Fibroblast of skin of abdomen (primary cell): ENCODE measurements at regions not wholly inside any gene's neighbourhood (a gene's known extent, or its start where the extent isn't known, plus 50 kb on each side); places are given as distances from the start of the nearest gene placed in this dataset.
A peak's percentile ranks its signal among the peaks of the same experiment; 100 is the strongest.
"Not testable (repeated sequence)": the region's sequence is repeated elsewhere in the genome, so short reads cannot be mapped to it uniquely, and the experiment has no call there.

Experiments
- DNase-seq: peaks from one replicate; pipeline ENCODE4 v3.0.0-alpha.2; 2013

DNA sequence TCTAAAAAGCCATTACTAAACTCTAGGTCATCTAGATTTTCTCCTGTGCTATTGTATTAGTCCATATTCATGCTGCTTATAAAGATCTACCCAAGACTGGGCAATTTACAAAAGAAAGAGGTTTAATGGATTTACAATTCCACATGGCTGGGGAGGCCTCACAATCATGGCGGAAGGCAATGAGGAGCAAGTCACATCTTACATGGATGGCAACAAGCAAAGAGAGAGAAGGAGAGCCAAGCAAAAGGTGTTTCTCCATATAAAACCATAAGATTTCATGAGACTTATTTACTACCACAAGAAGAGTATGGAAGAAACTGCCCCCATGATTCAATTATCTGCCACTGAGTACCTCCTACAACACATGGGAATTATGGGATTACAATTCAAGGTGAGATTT, 69.6 kb upstream of the CCDC6 start:
- DNase-seq, result not testable (repeated sequence)

DNA sequence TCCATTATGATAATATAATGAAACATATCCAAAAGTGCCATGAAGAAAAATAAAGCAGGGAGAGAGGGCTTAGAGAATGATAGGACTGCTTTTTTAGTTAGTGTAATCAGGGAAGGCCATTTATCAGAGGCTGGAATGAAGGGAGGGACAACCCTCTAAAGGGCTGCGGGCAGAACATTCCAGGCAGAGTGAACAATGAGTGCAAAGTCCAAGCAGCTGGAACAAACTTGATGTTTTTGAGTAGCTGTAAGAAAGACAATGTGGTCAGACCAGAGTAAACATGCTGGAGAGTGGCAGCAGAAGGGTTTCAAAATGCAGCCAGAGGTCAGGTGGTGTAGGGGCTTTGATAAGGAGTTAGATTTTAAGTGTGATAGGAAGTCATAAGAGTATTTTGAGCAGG, 65.6 kb upstream of the CCDC6 start:
- peak; percentile 9 for DNase-seq

DNA sequence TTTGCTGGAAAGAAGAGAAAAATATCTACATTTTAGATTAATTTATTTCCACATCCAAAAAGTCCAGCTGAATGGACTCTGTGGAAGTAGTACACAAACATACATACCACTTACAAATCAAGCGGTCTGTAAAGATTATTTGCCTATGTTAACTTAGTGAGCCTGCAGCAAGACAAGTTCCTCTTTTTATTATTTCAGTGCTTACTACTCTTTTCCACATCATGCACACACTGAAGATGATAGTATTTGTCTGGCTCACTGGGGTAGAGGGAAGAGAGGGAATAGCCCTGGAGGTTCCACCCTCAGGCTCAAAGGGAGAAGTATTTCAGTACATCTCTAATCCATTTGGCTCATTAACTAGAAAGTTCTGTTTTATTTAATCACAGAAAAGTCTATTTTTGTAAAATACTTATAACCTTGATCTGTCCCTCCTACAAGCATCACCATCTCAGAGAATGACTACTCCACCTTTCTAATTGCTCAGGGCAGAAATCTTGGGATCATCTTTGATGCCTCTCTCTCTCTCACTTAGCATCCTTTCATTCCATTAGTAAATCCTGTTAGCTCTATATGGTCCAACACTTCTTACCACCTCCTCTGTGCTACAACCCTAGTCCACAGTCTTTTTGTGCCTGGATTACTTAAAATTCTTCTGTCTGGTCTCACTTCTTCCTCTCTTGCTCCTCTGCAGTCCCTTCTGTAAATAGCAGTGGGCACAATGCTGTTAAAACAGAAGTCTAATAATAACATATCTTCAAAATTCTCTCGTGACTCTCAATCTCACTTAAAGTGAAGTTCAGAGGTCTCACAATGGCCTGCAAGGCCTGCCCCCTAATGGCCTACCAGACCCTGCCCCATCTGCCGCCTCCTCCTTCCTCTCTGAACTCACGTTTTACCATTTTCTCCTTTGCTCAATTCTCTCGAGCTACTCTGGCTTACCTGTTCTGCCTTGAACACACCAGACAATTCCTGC, 64.3 kb upstream of the CCDC6 start:
- no peak for DNase-seq

DNA sequence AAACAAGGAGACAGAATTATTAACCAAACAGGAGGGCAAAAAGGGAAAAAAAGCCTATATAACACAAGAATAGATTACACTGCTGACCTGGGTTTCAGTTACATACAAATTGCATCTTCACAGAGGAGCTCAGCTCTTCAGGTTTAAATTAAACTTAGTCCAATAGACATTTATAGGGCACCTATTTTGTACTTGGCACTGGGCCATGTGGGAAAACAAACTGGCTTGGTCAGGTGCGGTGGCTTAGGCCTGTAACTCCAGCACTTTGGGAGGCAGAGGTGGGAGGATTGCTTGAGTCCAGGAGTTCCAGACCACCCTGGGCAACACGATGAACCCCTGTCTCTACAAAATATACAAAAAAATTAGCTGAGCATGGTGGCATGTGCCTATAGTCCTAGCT, 62.3 kb upstream of the CCDC6 start:
- no peak for DNase-seq

DNA sequence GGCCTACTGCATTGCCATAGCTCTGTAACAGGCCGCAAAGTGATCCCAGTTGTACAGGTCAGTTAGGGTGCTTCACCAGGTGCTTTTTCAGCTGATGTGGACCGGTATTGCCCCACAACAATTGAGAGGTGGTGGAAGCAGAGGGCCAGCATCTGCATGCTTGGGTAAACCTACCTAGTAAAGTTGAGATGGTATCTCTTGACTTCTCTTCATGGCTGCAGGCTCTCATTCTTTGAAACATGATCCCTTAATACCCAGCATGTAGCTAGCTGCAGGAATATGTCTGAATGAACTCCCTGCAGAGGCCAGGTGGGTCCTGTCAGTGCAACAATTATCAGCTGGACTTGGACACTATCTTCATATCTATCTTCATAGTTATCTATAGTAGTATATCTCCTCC, 60.7 kb upstream of the CCDC6 start:
- no peak for DNase-seq

DNA sequence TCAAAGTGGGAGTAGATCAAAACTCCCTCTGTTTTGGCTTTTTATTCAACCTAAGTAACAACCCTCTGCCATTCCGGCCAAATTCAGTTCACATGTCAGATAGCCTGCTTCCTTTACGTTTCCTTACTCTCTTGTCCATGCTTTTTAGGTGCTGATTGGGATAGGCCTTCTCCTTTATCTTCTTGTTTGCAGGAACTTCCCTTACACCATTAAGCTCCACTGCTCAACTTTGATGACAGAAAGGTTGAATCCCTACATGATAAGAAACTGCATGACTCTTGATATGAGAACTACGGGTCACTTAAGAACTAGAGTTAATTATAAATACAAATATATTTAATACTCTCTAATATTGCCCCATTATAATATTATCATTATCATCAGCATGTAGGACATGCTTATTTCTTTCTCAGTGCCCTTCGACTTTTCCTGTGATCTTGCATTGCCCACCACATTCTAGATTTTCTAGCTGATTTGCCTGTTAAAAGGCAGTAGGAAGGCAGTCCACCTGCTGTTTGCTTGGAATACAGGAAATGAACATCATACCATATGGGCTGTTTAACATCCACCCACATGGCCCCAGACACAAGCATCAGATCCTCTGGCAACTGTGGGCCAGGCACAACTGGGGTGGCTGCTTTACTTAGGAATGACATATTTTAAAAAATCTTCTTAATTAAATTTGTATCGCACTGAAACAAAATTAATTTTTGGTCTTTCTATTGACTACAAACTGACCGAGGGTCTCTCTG, 59.7 kb upstream of the CCDC6 start:
- no peak for DNase-seq

DNA sequence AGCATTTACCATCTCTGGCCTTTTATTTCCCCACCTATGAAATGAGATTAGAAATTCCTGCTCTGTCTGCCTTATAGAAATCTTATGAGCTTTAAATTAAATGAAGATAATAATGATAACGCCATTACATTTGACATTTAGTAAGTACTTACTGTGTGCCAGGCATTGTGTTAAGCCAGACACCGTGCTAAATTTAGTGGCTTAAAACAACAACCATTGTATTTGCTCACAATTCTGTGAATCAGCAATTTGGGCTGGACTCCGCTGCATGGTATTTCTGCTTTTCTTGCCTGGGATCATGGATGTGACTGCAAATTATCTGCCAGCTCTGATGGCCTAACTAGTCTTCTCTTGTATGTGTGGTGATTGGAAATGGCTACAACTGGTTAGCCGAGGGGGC, 56.4 kb upstream of the CCDC6 start:
- no peak for DNase-seq

DNA sequence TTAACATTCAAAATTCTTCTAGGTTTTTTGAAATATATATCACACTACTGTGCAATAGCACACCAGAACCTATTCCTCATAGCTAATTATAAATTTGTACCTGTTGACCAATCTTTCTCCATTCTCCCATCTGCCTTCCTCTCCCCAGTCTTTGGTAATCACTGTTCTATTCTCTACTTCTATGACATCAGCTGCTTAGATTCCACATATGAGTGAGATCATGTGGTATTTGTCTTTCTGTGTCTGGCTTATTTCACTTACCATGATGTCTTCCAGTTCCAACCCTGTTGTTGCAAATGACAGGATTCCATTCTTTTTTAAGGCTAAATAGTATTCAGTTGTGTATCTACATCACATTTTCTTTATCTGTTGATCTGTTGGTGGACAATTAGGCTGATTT, 54.4 kb upstream of the CCDC6 start:
- no peak for DNase-seq

DNA sequence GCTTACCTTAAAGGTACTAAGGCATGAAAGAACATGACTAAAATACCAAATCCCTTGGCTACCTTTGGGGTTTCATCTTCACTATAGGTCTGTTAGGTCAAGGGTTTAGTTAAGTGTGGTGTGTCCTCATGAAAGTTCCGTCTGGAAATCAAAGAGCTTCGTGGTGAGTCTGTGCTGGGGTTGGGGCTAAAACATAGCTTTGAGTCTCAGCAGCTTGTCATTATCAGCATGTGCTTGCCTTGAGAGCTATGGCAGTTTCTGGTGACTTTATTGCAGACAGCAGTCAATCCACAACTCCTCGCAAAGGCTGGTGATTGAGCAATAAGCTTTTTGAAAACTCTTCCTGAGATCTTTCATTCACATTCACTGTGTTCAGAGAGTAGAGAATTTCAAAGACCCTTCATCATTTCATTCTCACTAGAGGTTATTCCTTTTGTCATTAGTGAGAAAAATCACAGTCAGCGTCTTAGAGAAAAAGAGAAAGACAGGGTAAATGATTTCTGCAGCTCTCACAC, 53.2 kb upstream of the CCDC6 start:
- no peak for DNase-seq

DNA sequence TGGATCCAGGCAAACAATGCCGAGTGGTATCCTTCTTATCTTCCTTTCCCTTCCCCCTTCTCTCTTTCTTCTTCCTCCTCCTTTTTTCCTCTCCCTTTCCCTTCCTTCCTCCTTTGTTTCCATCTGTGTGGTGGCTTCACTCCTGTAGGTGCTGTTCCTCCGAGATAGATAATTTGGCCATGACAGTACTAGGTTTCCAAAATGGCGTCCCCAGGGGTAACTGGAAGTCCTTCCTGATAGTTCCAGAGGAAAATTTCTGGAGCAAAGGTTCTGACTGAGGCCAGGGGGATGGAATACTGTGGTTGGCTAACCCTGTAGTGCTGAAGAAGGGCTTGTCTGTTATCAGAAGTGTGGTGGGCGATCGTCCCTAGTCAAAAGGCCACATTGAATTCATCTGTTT, 52.5 kb upstream of the CCDC6 start:
- no peak for DNase-seq

DNA sequence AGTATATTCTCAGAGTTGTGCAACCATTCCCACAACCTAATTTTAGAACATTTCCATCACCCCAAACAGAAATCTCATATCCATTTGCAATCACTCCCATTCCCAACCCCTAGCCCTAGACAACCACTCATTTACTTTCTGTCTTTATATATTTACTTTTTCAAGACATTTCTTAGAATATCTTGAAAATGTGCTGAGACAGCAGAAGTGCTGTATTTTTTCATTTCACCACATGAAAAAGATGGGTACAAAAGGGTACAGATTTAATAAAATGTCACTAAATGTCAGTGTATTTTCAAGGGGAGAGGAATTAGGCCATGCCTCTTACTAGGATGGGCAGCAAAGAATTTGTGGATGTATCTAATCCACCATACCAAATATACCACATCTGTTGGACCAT, 51.6 kb upstream of the CCDC6 start:
- no peak for DNase-seq
